Neural crest cell (in vitro differentiated cells): ENCODE measurements at regions not wholly inside any gene's neighbourhood (a gene's known extent, or its start where the extent isn't known, plus 50 kb on each side); places are given as distances from the start of the nearest gene placed in this dataset.
A peak's percentile ranks its signal among the peaks of the same experiment; 100 is the strongest.
"Not testable (repeated sequence)": the region's sequence is repeated elsewhere in the genome, so short reads cannot be mapped to it uniquely, and the experiment has no call there.

Experiments
- DNase-seq: peaks from one replicate; pipeline ENCODE4 v3.0.0; 2021; ENCODE audit warnings: low read depth, mixed read lengths, low spot score
- H3K27ac Mint-ChIP-seq: one replicate; pipeline ENCODE4 v1.8.0; 2021; ENCODE audit warnings: mild to moderate bottlenecking, mixed read lengths; ENCODE audit not compliant: unreplicated experiment
- H3K27me3 Mint-ChIP-seq: 2 replicates; pipeline ENCODE4 v1.8.0; 2021; ENCODE audit warnings: low read depth, mild to moderate bottlenecking, mixed read lengths
- H3K36me3 Mint-ChIP-seq: 2 replicates; pipeline ENCODE4 v1.8.0; 2021; ENCODE audit warnings: low read depth, mild to moderate bottlenecking, mixed read lengths
- H3K4me1 Mint-ChIP-seq: 2 replicates; pipeline ENCODE4 v1.8.0; 2021; ENCODE audit warnings: mixed read lengths
- H3K4me3 Mint-ChIP-seq: one replicate; pipeline ENCODE4 v1.8.0; 2021; ENCODE audit warnings: mild to moderate bottlenecking, mixed read lengths
- H3K9me3 Mint-ChIP-seq: 2 replicates; pipeline ENCODE4 v1.8.0; 2021; ENCODE audit warnings: mixed read lengths
- CTCF ChIP-seq: fragments of 200-600 bp; sonication (generic); conservative IDR thresholded peaks from 2 replicates; pipeline ENCODE4 v1.5.0; 2021; ENCODE audit warnings: antibody characterized with exemption, mild to moderate bottlenecking

DNA sequence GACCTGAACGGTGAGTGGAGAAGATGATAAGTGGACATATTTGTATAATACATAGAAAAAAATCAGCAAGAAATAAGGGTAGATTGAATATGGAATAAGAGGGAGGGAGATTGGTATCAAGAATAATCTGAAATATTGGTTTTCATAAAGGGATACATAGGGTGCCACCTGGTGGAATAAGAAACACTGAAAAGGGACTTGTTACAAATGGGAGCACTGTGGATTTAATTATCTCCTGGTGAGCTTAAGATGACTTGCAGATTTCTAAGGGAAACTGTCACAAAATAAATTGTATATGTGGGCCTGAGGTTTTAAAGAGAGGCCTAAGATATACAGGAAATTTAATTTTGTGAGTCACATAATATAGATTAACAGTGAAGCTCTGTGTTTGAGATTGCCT lies 1403.5 kb upstream of the CDH18 start:
- H3K36me3 Mint-ChIP-seq: no peaks in the 10 kb centered on the region
- peaks cover 7% of the 10 kb centered on the region for H3K4me1 Mint-ChIP-seq
- H3K9me3 Mint-ChIP-seq: no peaks in the 10 kb centered on the region
- DNase-seq: no peak
- TF ChIP-seq CTCF: peak; percentile 39
- H3K27me3 Mint-ChIP-seq: no peaks in the 10 kb centered on the region
- no peak overlapping the region for H3K4me3 Mint-ChIP-seq
- H3K27ac Mint-ChIP-seq: no peak overlapping the region

DNA sequence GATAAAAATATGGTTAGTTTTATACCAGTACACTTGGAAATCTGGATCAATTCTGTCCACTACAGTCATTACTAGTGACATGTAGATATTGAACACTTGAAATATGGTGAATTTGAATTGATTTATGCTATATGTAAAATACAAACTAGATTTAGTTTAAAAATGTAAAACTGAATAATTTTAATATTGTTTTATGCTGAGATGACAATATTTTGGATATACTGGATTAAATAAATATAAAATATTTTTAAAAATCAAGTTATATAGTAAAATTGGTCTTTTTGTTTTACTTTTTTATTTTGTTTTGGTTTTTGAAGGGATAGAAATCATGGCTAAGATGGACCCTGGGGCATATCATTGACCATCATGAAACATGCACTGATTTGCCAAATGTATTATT lies 1372.8 kb upstream of the CDH18 start:
- H3K27me3 Mint-ChIP-seq, DNase-seq, H3K4me3 Mint-ChIP-seq, H3K27ac Mint-ChIP-seq, H3K9me3 Mint-ChIP-seq, H3K4me1 Mint-ChIP-seq, H3K36me3 Mint-ChIP-seq: not testable (repeated sequence)

GRCh38 chr5:21341948-21342261 lies 1353.9 kb upstream of the CDH18 start:
- DNase-seq: peak; percentile 2
- not testable (repeated sequence) for H3K9me3 Mint-ChIP-seq, H3K36me3 Mint-ChIP-seq, H3K4me1 Mint-ChIP-seq, H3K27ac Mint-ChIP-seq, H3K27me3 Mint-ChIP-seq
- H3K4me3 Mint-ChIP-seq: peak overlapping the region; percentile 87

DNA sequence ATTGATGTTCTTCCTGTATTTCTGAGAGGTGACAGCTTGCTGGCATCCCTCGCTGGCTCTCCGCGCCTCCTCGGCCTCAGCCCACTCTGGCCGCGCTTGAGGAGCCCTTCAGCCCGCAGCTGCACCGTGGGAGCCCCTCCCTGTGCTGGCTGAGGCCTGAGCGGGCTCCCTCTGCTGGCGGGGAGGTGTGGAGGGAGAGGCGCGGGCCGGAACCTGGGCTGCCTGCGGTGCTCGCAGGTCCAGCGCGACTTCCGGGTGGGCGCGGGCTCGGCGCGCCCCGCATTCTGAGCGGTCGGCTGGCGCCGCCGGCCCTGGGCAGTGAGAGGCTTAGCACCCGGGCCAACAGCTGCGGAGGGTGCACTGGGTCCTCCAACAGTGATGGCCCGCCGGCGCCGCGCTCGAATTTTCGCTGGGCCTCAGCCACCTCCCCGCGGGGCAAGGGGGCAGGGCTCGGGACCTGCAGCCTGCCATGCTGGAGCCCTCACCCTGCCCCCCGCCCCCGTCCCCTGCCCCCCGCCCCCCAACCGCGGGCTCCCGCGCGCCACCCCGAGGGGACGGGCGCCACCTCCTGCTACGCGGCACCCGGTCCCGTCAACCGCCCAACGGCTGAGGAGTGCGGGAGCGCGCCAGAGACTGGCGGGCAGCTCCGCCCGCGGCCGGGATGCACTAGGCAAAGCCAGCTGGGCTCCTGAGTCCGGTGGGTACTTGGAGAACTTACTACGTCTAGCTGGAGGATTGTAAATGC lies 1353.4 kb upstream of the CDH18 start:
- not testable (repeated sequence) for H3K27ac Mint-ChIP-seq, H3K27me3 Mint-ChIP-seq

GRCh38 chr5:21340233-21340632 lies 1352.2 kb upstream of the CDH18 start:
- H3K4me1 Mint-ChIP-seq, H3K27ac Mint-ChIP-seq, DNase-seq, H3K27me3 Mint-ChIP-seq, H3K4me3 Mint-ChIP-seq, H3K9me3 Mint-ChIP-seq, H3K36me3 Mint-ChIP-seq: not testable (repeated sequence)

More for the DNA sequence above, 1353.4 kb upstream of the CDH18 start:
- DNase-seq: peak; percentile 27
- not testable (repeated sequence) for H3K4me1 Mint-ChIP-seq, H3K36me3 Mint-ChIP-seq, H3K9me3 Mint-ChIP-seq
- peak; percentile 58 for TF ChIP-seq CTCF
- peak overlapping the region; percentile 87 for H3K4me3 Mint-ChIP-seq

DNA sequence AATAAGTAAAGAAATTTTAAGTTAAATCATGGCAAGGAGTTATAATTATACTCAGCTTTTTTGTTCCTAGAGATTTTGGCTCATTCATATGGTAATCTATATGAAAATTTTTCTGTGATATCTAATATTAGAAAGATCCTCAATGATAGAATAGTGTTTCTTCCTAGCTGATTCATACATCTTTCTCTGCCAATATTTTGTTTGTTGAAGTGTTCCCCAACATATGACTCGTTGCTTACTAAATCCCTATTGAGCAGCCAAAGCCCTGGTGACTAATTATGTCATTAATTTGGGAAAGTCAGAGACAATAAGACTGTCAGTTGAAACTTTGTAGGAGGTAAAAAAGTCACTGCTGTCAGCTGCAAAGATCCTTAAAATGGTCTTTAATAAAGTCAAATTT lies 1348.5 kb upstream of the CDH18 start:
- not testable (repeated sequence) for DNase-seq, H3K27me3 Mint-ChIP-seq, H3K9me3 Mint-ChIP-seq, H3K36me3 Mint-ChIP-seq, H3K27ac Mint-ChIP-seq, H3K4me1 Mint-ChIP-seq, H3K4me3 Mint-ChIP-seq

GRCh38 chr5:21315376-21315775 lies 1327.4 kb upstream of the CDH18 start:
- H3K4me1 Mint-ChIP-seq, H3K27ac Mint-ChIP-seq, H3K27me3 Mint-ChIP-seq, H3K4me3 Mint-ChIP-seq, H3K36me3 Mint-ChIP-seq, H3K9me3 Mint-ChIP-seq, DNase-seq: not testable (repeated sequence)

DNA sequence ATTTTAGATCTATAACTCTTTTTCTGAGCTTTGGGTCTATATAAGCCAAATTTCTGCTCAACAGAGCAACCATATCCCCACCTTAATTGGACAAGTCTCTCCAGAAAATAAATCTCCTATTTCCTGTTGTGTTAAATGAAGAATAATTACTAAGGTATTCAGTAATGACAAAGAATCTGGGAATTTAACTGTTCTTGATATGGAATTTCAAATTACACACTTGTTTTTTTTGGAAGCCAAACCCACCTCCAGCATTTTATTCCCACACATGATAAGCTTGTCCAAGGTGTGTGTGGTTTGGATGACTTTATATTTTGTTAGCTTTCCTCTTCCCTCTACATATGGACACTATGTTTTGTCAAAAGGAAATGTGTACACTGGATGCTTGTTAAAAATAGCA lies 1313.2 kb upstream of the CDH18 start:
- not testable (repeated sequence) for H3K27ac Mint-ChIP-seq, H3K4me3 Mint-ChIP-seq, H3K27me3 Mint-ChIP-seq, H3K36me3 Mint-ChIP-seq, DNase-seq, H3K4me1 Mint-ChIP-seq, H3K9me3 Mint-ChIP-seq

DNA sequence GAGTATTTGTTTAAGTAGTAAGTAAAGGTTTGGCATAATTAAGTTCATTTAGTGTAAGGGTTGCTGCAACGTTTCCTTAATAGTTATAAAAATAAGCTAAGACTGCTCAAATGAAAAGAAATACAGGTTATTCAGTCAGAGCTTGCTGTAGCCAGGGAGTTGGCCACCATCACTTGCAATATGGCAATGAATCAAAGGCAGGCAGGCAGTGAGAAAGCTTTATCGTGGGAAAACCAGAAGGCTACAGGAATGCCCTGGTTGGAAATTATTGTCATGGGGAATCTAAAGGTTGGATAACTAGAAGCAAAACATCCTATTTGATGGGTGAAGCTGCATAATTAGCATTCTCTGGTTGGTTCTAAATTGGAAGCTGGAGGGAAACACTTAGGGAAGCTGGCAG lies 1286.4 kb upstream of the CDH18 start:
- not testable (repeated sequence) for H3K4me1 Mint-ChIP-seq, H3K27me3 Mint-ChIP-seq, H3K36me3 Mint-ChIP-seq, DNase-seq, H3K9me3 Mint-ChIP-seq, H3K27ac Mint-ChIP-seq, H3K4me3 Mint-ChIP-seq
